Adrenal gland (tissue), 5 donors: ENCODE measurements at regions not wholly inside any gene's neighbourhood (a gene's known extent, or its start where the extent isn't known, plus 50 kb on each side); places are given as distances from the start of the nearest gene placed in this dataset.

Source experiments
- POLR2A ChIP-seq, 2 donors: fragments of 450-650 bp; IDR thresholded peaks; one replicate each; pipeline ENCODE4 v1.6.1; 2017; ENCODE audit warnings: antibody characterized with exemption in 2 of 2, mild to moderate bottlenecking in 2 of 2, moderate library complexity in 1 of 2
- TF ChIP-seq, protein P1 (sequence below), 6 experiments: fragments of 450-650 bp in 4 of 6; fragments of 200-600 bp in 2 of 6; sonication (generic) in 1 of 6; IDR thresholded peaks; 1 replicate in 5 of 6; 2 replicates in 1 of 6; pipeline versions ENCODE4 v1.5.1 to v1.8.0; 2016 to 2021; ENCODE audit warnings: antibody characterized with exemption in 6 of 6, mild to moderate bottlenecking in 2 of 6, moderate library complexity in 1 of 6
- donor health status: DM: no; HTN: no; CAD: no.

DNA sequence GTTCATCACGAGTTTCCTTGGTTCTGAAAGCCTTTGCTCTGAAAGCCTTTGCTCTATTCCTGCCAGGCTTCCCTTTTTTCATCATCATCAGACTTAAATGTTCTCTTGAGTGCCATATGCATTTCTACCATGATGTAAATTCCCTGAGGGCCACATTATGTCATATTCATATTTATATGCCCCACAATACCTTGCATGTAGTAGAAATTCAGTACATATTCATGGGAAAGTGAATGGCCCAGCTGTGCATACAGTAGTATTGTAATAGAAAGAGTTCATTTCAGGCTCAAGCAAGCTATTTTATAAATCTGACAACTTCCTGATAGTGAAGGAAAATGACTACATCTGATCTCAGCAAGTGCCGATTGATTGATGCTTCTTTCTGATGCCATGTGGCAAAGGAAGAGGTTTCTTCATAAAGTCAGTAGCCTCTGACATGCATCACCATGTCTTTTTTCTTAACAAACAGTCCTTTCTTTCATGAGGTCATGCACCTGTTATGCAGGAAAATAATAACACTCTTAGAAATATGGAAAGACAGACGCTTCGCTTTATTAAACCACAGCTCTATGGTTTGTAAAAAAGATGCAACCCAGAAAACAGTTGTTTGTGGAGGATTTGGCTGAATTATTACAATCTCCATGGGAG, 308.7 kb downstream of the SAMD5 start:
- TF ChIP-seq, protein P1, sequence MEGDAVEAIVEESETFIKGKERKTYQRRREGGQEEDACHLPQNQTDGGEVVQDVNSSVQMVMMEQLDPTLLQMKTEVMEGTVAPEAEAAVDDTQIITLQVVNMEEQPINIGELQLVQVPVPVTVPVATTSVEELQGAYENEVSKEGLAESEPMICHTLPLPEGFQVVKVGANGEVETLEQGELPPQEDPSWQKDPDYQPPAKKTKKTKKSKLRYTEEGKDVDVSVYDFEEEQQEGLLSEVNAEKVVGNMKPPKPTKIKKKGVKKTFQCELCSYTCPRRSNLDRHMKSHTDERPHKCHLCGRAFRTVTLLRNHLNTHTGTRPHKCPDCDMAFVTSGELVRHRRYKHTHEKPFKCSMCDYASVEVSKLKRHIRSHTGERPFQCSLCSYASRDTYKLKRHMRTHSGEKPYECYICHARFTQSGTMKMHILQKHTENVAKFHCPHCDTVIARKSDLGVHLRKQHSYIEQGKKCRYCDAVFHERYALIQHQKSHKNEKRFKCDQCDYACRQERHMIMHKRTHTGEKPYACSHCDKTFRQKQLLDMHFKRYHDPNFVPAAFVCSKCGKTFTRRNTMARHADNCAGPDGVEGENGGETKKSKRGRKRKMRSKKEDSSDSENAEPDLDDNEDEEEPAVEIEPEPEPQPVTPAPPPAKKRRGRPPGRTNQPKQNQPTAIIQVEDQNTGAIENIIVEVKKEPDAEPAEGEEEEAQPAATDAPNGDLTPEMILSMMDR (IDR thresholded peaks at IDR 0.05) = no peak
- TF ChIP-seq POLR2A (IDR thresholded peaks at IDR 0.05) = no peak
